ENCODE measurements at regions not wholly inside any gene's neighbourhood (a gene's known extent, or its start where the extent isn't known, plus 50 kb on each side); places are given as distances from the start of the nearest gene placed in this dataset.
"Not testable (repeated sequence)": the region's sequence is repeated elsewhere in the genome, so short reads cannot be mapped to it uniquely, and the experiment has no call there.

GRCh38 chr9:75365196-75365595, 276.9 kb downstream of the OSTF1 start:
- peaks cover 0 to 15% (median 13%) of the 10 kb centered on the region in 3 donors for H3K9me3 Mint-ChIP-seq
- no peaks in the 10 kb centered on the region for H3K27me3 Mint-ChIP-seq
- H3K36me3 Mint-ChIP-seq: no peaks in the 10 kb centered on the region
- H3K4me1 Mint-ChIP-seq: no peaks in the 10 kb centered on the region
- H3K27ac Mint-ChIP-seq: no peak overlapping the region
- H3K4me3 Mint-ChIP-seq: no peak overlapping the region

GRCh38 chr9:75369989-75370388, 281.7 kb downstream of the OSTF1 start:
- Mint-ChIP-seq H3K9me3 (peaks cover 0 to 2% (median 0%) of the 10 kb centered on the region in 3 donors), H3K27me3 (no peaks in the 10 kb centered on the region), H3K36me3 (no peaks in the 10 kb centered on the region), H3K4me1 (no peaks in the 10 kb centered on the region), H3K4me3 (no peak overlapping the region), H3K27ac (no peak overlapping the region)

- Mint-ChIP-seq H3K27ac (no peak overlapping the region), H3K36me3 (no peaks in the 10 kb centered on the region), H3K4me1 (no peaks in the 10 kb centered on the region), H3K4me3 (no peak overlapping the region), H3K9me3 (no peaks in the 10 kb centered on the region), H3K27me3 (no peaks in the 10 kb centered on the region)
These were observed 284.4 kb downstream of the OSTF1 start for GRCh38 chr9:75372499-75373268.

GRCh38 chr9:75376680-75377254, 288.5 kb downstream of the OSTF1 start:
- Mint-ChIP-seq H3K27ac (no peak overlapping the region), H3K27me3 (no peaks in the 10 kb centered on the region), H3K36me3 (no peaks in the 10 kb centered on the region), H3K9me3 (peaks cover 0 to 2% (median 2%) of the 10 kb centered on the region in 3 donors), H3K4me3 (no peak overlapping the region), H3K4me1 (no peaks in the 10 kb centered on the region)

- no peaks in the 10 kb centered on the region for H3K4me1 Mint-ChIP-seq
- no peaks in the 10 kb centered on the region for H3K27me3 Mint-ChIP-seq
- no peak overlapping the region for H3K4me3 Mint-ChIP-seq
- H3K36me3 Mint-ChIP-seq: no peaks in the 10 kb centered on the region
- H3K27ac Mint-ChIP-seq: no peak overlapping the region
- H3K9me3 Mint-ChIP-seq: peaks cover 0 to 5% (median 2%) of the 10 kb centered on the region in 3 donors
These were observed 289.7 kb downstream of the OSTF1 start for GRCh38 chr9:75378036-75378435.

- no peaks in the 10 kb centered on the region for H3K36me3 Mint-ChIP-seq
- no peaks in the 10 kb centered on the region for H3K27me3 Mint-ChIP-seq
- no peak overlapping the region for H3K27ac Mint-ChIP-seq
- no peaks in the 10 kb centered on the region for H3K4me1 Mint-ChIP-seq
- no peak overlapping the region for H3K4me3 Mint-ChIP-seq
- H3K9me3 Mint-ChIP-seq: peaks cover 0 to 7% (median 2%) of the 10 kb centered on the region in 3 donors
These were observed 290.6 kb downstream of the OSTF1 start for GRCh38 chr9:75378926-75379325.

- no peaks in the 10 kb centered on the region for H3K4me1 Mint-ChIP-seq
These were observed 293.8 kb downstream of the OSTF1 start for GRCh38 chr9:75382126-75382525.

GRCh38 chr9:75383420-75384034, 295.2 kb downstream of the OSTF1 start:
- H3K4me3 Mint-ChIP-seq: not testable (repeated sequence)

More at GRCh38 chr9:75382126-75382525, 293.8 kb downstream of the OSTF1 start:
- Mint-ChIP-seq H3K9me3 (peaks cover 9 to 12% (median 11%) of the 10 kb centered on the region in 3 donors), H3K27me3 (no peaks in the 10 kb centered on the region), H3K4me3 (no peak overlapping the region), H3K36me3 (no peaks in the 10 kb centered on the region), H3K27ac (no peak overlapping the region)

GRCh38 chr9:75385236-75385635, 296.9 kb downstream of the OSTF1 start:
- Mint-ChIP-seq H3K9me3 (peaks cover 7 to 12% (median 9%) of the 10 kb centered on the region in 3 donors), H3K27me3 (peaks cover 4% of the 10 kb centered on the region), H3K4me1 (no peaks in the 10 kb centered on the region)

More at GRCh38 chr9:75383420-75384034, 295.2 kb downstream of the OSTF1 start:
- not testable (repeated sequence) for H3K27me3 Mint-ChIP-seq, H3K27ac Mint-ChIP-seq, H3K4me1 Mint-ChIP-seq, H3K36me3 Mint-ChIP-seq
- H3K9me3 Mint-ChIP-seq: peaks cover 9 to 12% (median 11%) of the 10 kb centered on the region in 3 donors

GRCh38 chr9:75389101-75389500, 300.8 kb downstream of the OSTF1 start:
- Mint-ChIP-seq H3K4me3 (no peak overlapping the region), H3K27me3 (peaks cover 4% of the 10 kb centered on the region), H3K36me3 (no peaks in the 10 kb centered on the region), H3K27ac (no peak overlapping the region), H3K9me3 (peaks cover 7 to 12% (median 8%) of the 10 kb centered on the region in 3 donors), H3K4me1 (no peaks in the 10 kb centered on the region)

More at GRCh38 chr9:75385236-75385635, 296.9 kb downstream of the OSTF1 start:
- H3K27ac Mint-ChIP-seq: no peak overlapping the region
- H3K4me3 Mint-ChIP-seq: no peak overlapping the region
- H3K36me3 Mint-ChIP-seq: no peaks in the 10 kb centered on the region

GRCh38 chr9:75390951-75391350, 302.6 kb downstream of the OSTF1 start:
- peaks cover 4% of the 10 kb centered on the region for H3K27me3 Mint-ChIP-seq

GRCh38 chr9:75391497-75391896, 303.2 kb downstream of the OSTF1 start:
- H3K9me3 Mint-ChIP-seq: peaks cover 0 to 7% (median 0%) of the 10 kb centered on the region in 3 donors
- H3K27me3 Mint-ChIP-seq: peaks cover 4% of the 10 kb centered on the region
- H3K4me3 Mint-ChIP-seq: no peak overlapping the region
- H3K4me1 Mint-ChIP-seq: no peaks in the 10 kb centered on the region
- no peak overlapping the region for H3K27ac Mint-ChIP-seq
- H3K36me3 Mint-ChIP-seq: no peaks in the 10 kb centered on the region

More at GRCh38 chr9:75390951-75391350, 302.6 kb downstream of the OSTF1 start:
- H3K4me1 Mint-ChIP-seq: no peaks in the 10 kb centered on the region
- no peak overlapping the region for H3K27ac Mint-ChIP-seq
- H3K36me3 Mint-ChIP-seq: no peaks in the 10 kb centered on the region
- H3K9me3 Mint-ChIP-seq: peaks cover 0 to 5% (median under 1%) of the 10 kb centered on the region in 3 donors
- H3K4me3 Mint-ChIP-seq: no peak overlapping the region

GRCh38 chr9:75395336-75395735, 307.0 kb downstream of the OSTF1 start:
- Mint-ChIP-seq H3K9me3 (peaks cover 0 to 9% (median 7%) of the 10 kb centered on the region in 3 donors), H3K36me3 (no peaks in the 10 kb centered on the region), H3K4me3 (no peak overlapping the region), H3K4me1 (no peaks in the 10 kb centered on the region), H3K27me3 (no peaks in the 10 kb centered on the region), H3K27ac (no peak overlapping the region)

- peaks cover 0 to 9% (median 2%) of the 10 kb centered on the region in 3 donors for H3K9me3 Mint-ChIP-seq
These were observed 309.5 kb downstream of the OSTF1 start for GRCh38 chr9:75397836-75398235.

GRCh38 chr9:75408391-75408790, 320.1 kb downstream of the OSTF1 start:
- Mint-ChIP-seq H3K4me1 (no peaks in the 10 kb centered on the region), H3K27me3 (peaks cover 4% of the 10 kb centered on the region), H3K27ac (no peak overlapping the region), H3K4me3 (no peak overlapping the region), H3K9me3 (peaks cover 0 to 3% (median 0%) of the 10 kb centered on the region in 3 donors), H3K36me3 (peaks cover 2% of the 10 kb centered on the region)

More at GRCh38 chr9:75397836-75398235, 309.5 kb downstream of the OSTF1 start:
- Mint-ChIP-seq H3K27me3 (no peaks in the 10 kb centered on the region), H3K36me3 (no peaks in the 10 kb centered on the region), H3K4me1 (no peaks in the 10 kb centered on the region), H3K4me3 (no peak overlapping the region), H3K27ac (no peak overlapping the region)

Measured in IgD-negative memory B cell (primary cell).